Gastrocnemius medialis (tissue), 4 donors: ENCODE measurements at regions not wholly inside any gene's neighbourhood (a gene's known extent, or its start where the extent isn't known, plus 50 kb on each side); places are given as distances from the start of the nearest gene placed in this dataset.

ENCODE experiments used
- ATAC-seq, 2 donors: fragments of 150-250 bp; one replicate each; pipeline ENCODE4 v1.9.1; 2016
- DNase-seq, 2 donors: peaks; one replicate each; pipeline ENCODE4 v3.0.0-alpha.2; 2019
- H3K27ac ChIP-seq, 4 donors: fragments of 200-600 bp; sonication (generic); 1 replicate in 1 of 4; 2 replicates in 3 of 4; pipeline ENCODE4 v1.5.1; 2016 to 2018; ENCODE audit warnings: mild to moderate bottlenecking in 2 of 4, moderate library complexity in 1 of 4
- H3K27me3 ChIP-seq, 3 donors: fragments of 200-600 bp; sonication (generic) in 2 of 3; 1 replicate in 1 of 3; 2 replicates in 2 of 3; pipeline versions ENCODE4 v1.5.1 to v1.6.0; 2016 to 2019; ENCODE audit warnings: mild to moderate bottlenecking in 1 of 3, moderate library complexity in 1 of 3
- H3K36me3 ChIP-seq, 2 donors: fragments of 200-600 bp; sonication (generic) in 1 of 2; one replicate each; pipeline ENCODE4 v1.5.1; 2017 to 2018
- H3K4me1 ChIP-seq, 2 donors: fragments of 200-600 bp; sonication (generic) in 1 of 2; one replicate each; pipeline ENCODE4 v1.5.1; 2016 to 2017; ENCODE audit warnings: mild to moderate bottlenecking in 2 of 2
- H3K4me3 ChIP-seq, 4 donors: fragments of 200-600 bp; sonication (generic) in 3 of 4; 1 replicate in 1 of 4; 2 replicates in 3 of 4; pipeline ENCODE4 v1.5.1; 2016 to 2019; ENCODE audit warnings: mild to moderate bottlenecking in 2 of 4
- H3K9me3 ChIP-seq, 3 donors: fragments of 200-600 bp; sonication (generic) in 2 of 3; 1 replicate in 1 of 3; 2 replicates in 2 of 3; pipeline ENCODE4 v1.5.1; 2016 to 2019
- CTCF ChIP-seq, 5 experiments: fragments of 450-650 bp in 3 of 5; fragments of 200-600 bp in 2 of 5; sonication (generic) in 2 of 5; IDR thresholded peaks in 4 of 5; conservative IDR thresholded peaks in 1 of 5; 1 replicate in 4 of 5; 2 replicates in 1 of 5; pipeline ENCODE4 v1.5.1; 2016 to 2019; ENCODE audit warnings: antibody characterized with exemption in 5 of 5, mild to moderate bottlenecking in 3 of 5, moderate library complexity in 3 of 5
- POLR2A ChIP-seq, 2 donors: fragments of 450-650 bp; IDR thresholded peaks; one replicate each; pipeline ENCODE4 v1.6.1; 2017; ENCODE audit warnings: antibody characterized with exemption in 2 of 2, mild to moderate bottlenecking in 2 of 2, moderate library complexity in 2 of 2
- in situ Hi-C, 4 donors: fragments of 200-750 bp; cut with MboI; loops; one replicate each; pipeline versions ENCODE4 v1.15.0 to v1.8.0; 2017; ENCODE audit warnings: low sequenced_read_pairs in 4 of 4
- intact Hi-C: fragments of 100-400 bp; cut with DNase I; formaldehyde crosslinking; loops from one replicate; pipeline ENCODE4 v1.15.1; 2023; ENCODE audit warnings: low total_unique reads

GRCh38 chr9:38282756-38283155 is 109.7 kb upstream of the ALDH1B1 start:
- Histone ChIP-seq H3K27me3 (no peaks in the 10 kb centered on the region), H3K4me1 (no peaks in the 10 kb centered on the region), H3K4me3 (no peak overlapping the region), H3K27ac (no peak overlapping the region), H3K9me3 (no peaks in the 10 kb centered on the region), H3K36me3 (no peaks in the 10 kb centered on the region)
- intact Hi-C loops (no loop called here), in situ Hi-C loops (loop anchor here in 1 of 4 donors (10.0 kb wide), 1 partner anchor 48 kb away; no protein-coding TSS in a partner anchor)
- TF ChIP-seq POLR2A (IDR thresholded peaks at IDR 0.05), result no peak
- no peak for TF ChIP-seq CTCF (IDR thresholded peaks at IDR 0.05 in 4 of 5, conservative IDR thresholded peaks at IDR 0.05 in 1 of 5)
- DNase-seq, result no peak
- no peak for ATAC-seq

GRCh38 chr9:38281917-38282316 is 110.6 kb upstream of the ALDH1B1 start:
- Histone ChIP-seq H3K27ac (no peak overlapping the region), H3K4me1 (no peaks in the 10 kb centered on the region), H3K4me3 (no peak overlapping the region), H3K36me3 (no peaks in the 10 kb centered on the region), H3K9me3 (no peaks in the 10 kb centered on the region), H3K27me3 (no peaks in the 10 kb centered on the region)
- DNase-seq, result no peak
- ATAC-seq, result no peak
- intact Hi-C loops (no loop called here), in situ Hi-C loops (loop anchor here in 1 of 4 donors (10.0 kb wide), 1 partner anchor 47 kb away; no protein-coding TSS in a partner anchor)
- no peak for TF ChIP-seq POLR2A (IDR thresholded peaks at IDR 0.05)
- TF ChIP-seq CTCF (IDR thresholded peaks at IDR 0.05 in 4 of 5, conservative IDR thresholded peaks at IDR 0.05 in 1 of 5), result no peak

- ATAC-seq (no peak), DNase-seq (no peak)
- Histone ChIP-seq H3K27ac (no peak overlapping the region), H3K9me3 (no peaks in the 10 kb centered on the region), H3K36me3 (no peaks in the 10 kb centered on the region), H3K4me3 (no peak overlapping the region), H3K4me1 (no peaks in the 10 kb centered on the region), H3K27me3 (no peaks in the 10 kb centered on the region)
- in situ Hi-C loops (loop anchor here in 1 of 4 donors (10.0 kb wide), 1 partner anchor 46 kb away; no protein-coding TSS in a partner anchor), intact Hi-C loops (no loop called here)
- TF ChIP-seq CTCF (IDR thresholded peaks at IDR 0.05 in 4 of 5, conservative IDR thresholded peaks at IDR 0.05 in 1 of 5), result no peak
- no peak for TF ChIP-seq POLR2A (IDR thresholded peaks at IDR 0.05)
Measured at GRCh38 chr9:38281196-38281595, 111.3 kb upstream of the ALDH1B1 start.

- Histone ChIP-seq H3K36me3 (no peaks in the 10 kb centered on the region), H3K27me3 (no peaks in the 10 kb centered on the region), H3K9me3 (no peaks in the 10 kb centered on the region), H3K4me1 (no peaks in the 10 kb centered on the region), H3K4me3 (no peak overlapping the region), H3K27ac (no peak overlapping the region)
- in situ Hi-C loops, result loop anchor here in 1 of 4 donors (10.0 kb wide), 1 partner anchor 46 kb away; no protein-coding TSS in a partner anchor
- intact Hi-C loops, result no loop called here
- DNase-seq (no peak), ATAC-seq (no peak)
- TF ChIP-seq POLR2A (IDR thresholded peaks at IDR 0.05) (no peak), CTCF (IDR thresholded peaks at IDR 0.05 in 4 of 5, conservative IDR thresholded peaks at IDR 0.05 in 1 of 5) (no peak)
Measured at GRCh38 chr9:38280251-38280800, 112.2 kb upstream of the ALDH1B1 start.
